A549 (cell line): ENCODE measurements at regions not wholly inside any gene's neighbourhood (a gene's known extent, or its start where the extent isn't known, plus 50 kb on each side); places are given as distances from the start of the nearest gene placed in this dataset.
"Not testable (repeated sequence)": the region's sequence is repeated elsewhere in the genome, so short reads cannot be mapped to it uniquely, and the experiment has no call there.

Experiments used
- ATAC-seq, 2 experiments: fragments of 200-7000 bp in 1 of 2; fragments of >200 bp in 1 of 2; cut with Nextera tagmentation in 1 of 2; cut with Tn5 transposase in 1 of 2; 3 replicates each; pipeline versions ENCODE4 v1.8.0 to v1.9.1; 2018 to 2020; ENCODE audit warnings: mild to moderate bottlenecking in 1 of 2, moderate library complexity in 1 of 2
- CTCF ChIA-PET: fragments of 300-600 bp; sonication (Branson Sonifier 250); formaldehyde crosslinking; extraction: SDS; loops from one replicate; lab custom pipeline; 2021; ENCODE audit warnings: antibody characterized with exemption, inconsistent platforms; lab: Yijun Ruan, JAX
- POLR2A ChIA-PET: fragments of 350-600 bp; formaldehyde crosslinking; extraction: SDS; loops from one replicate; lab custom pipeline; 2021; ENCODE audit warnings: antibody characterized with exemption, inconsistent platforms; lab: Yijun Ruan, JAX
- DNase-seq, 2 experiments: peaks; one replicate each; pipeline versions ENCODE4 v3.0.0 to v3.0.0-alpha.2; 2011 to 2016; ENCODE audit warnings: low read depth in 1 of 2, low spot score in 1 of 2
- FAIRE-seq: peaks from 2 replicates; lab custom pipeline; 2011; peaks lifted over from hg19 to GRCh38; lab: Jason Lieb, UNC
- H3K27ac ChIP-seq, 2 experiments: fragments of >200 bp; sonication (Bioruptor Twin); formaldehyde crosslinking; 3 replicates each; pipeline ENCODE4 v1.5.1; 2016 to 2017
- H3K4me1 ChIP-seq: fragments of >200 bp; sonication (Bioruptor Twin); formaldehyde crosslinking; 3 replicates; pipeline ENCODE4 v1.6.1; 2016
- H3K4me2 ChIP-seq: fragments of >200 bp; sonication (Bioruptor Twin); formaldehyde crosslinking; 3 replicates; pipeline ENCODE4 v1.6.1; 2016
- H3K4me3 ChIP-seq: fragments of >200 bp; sonication (Bioruptor Twin); formaldehyde crosslinking; 3 replicates; pipeline ENCODE4 v1.5.1; 2016
- H3K9me3 ChIP-seq: fragments of >200 bp; sonication (Bioruptor Twin); formaldehyde crosslinking; 3 replicates; pipeline ENCODE4 v1.6.1; 2016
- BCL3 ChIP-seq: fragments of >200 bp; sonication (Bioruptor Twin); formaldehyde crosslinking; IDR thresholded peaks from 3 replicates; pipeline ENCODE4 v1.6.1; 2016
- CBX2 ChIP-seq: fragments of 200-600 bp; sonication (generic); IDR thresholded peaks from 2 replicates; pipeline ENCODE4 v1.6.1; 2016; ENCODE audit warnings: low read depth, mild to moderate bottlenecking, borderline replicate concordance
- CEBPB ChIP-seq, 2 experiments: fragments of >200 bp in 1 of 2; sonication (Bioruptor Twin) in 1 of 2; formaldehyde crosslinking in 1 of 2; IDR thresholded peaks; 2 replicates each; pipeline ENCODE4 v1.6.1; 2012 to 2016
- CHD4 ChIP-seq: fragments of 200-600 bp; sonication (generic); IDR thresholded peaks from 2 replicates; pipeline ENCODE4 v1.6.1; 2016; ENCODE audit warnings: antibody characterized with exemption, mild to moderate bottlenecking, borderline replicate concordance
- EP300 ChIP-seq, 2 experiments: fragments of >200 bp; sonication (Bioruptor Twin); formaldehyde crosslinking; IDR thresholded peaks; 2 replicates in 1 of 2; 3 replicates in 1 of 2; pipeline ENCODE4 v1.6.1; 2016 to 2017
- ESRRA ChIP-seq: fragments of 150-350 bp; IDR thresholded peaks from 2 replicates; pipeline ENCODE4 v1.6.1; 2014; ENCODE audit warnings: mild to moderate bottlenecking, low read length, borderline replicate concordance
- FOXS1 ChIP-seq: fragments of 250-450 bp; sonication (Bioruptor Pico); IDR thresholded peaks from 2 replicates; pipeline ENCODE4 v1.5.0; 2020; ENCODE audit warnings: mild to moderate bottlenecking, moderate library complexity
- HES2 ChIP-seq: fragments of >200 bp; sonication (Bioruptor Twin); formaldehyde crosslinking; IDR thresholded peaks from 2 replicates; pipeline ENCODE4 v1.6.1; 2016
- HOXB13 ChIP-seq: fragments of 250-450 bp; sonication (Bioruptor Pico); IDR thresholded peaks from 2 replicates; pipeline ENCODE4 v1.5.0; 2020; ENCODE audit warnings: low read depth, mild to moderate bottlenecking, moderate library complexity
- JUN ChIP-seq, 2 experiments: fragments of >200 bp; sonication (Bioruptor Twin); formaldehyde crosslinking; IDR thresholded peaks; 2 replicates in 1 of 2; 3 replicates in 1 of 2; pipeline ENCODE4 v1.6.1; 2016 to 2017
- KDM1A ChIP-seq: fragments of 200-600 bp; sonication (generic); IDR thresholded peaks from 2 replicates; pipeline ENCODE4 v1.6.1; 2016; ENCODE audit warnings: low read depth, mild to moderate bottlenecking
- KDM5A ChIP-seq: fragments of 200-600 bp; sonication (generic); IDR thresholded peaks from 2 replicates; pipeline ENCODE4 v1.6.1; 2016; ENCODE audit warnings: antibody characterized with exemption, mild to moderate bottlenecking
- MAZ ChIP-seq: fragments of 150-350 bp; IDR thresholded peaks from 2 replicates; pipeline ENCODE4 v1.6.1; 2014; ENCODE audit warnings: antibody characterized with exemption, low read depth, low read length, borderline replicate concordance
- PHF8 ChIP-seq: fragments of 200-600 bp; sonication (generic); IDR thresholded peaks from 2 replicates; pipeline ENCODE4 v1.6.1; 2016; ENCODE audit warnings: low read depth, mild to moderate bottlenecking, antibody characterized with exemption, moderate library complexity, borderline replicate concordance
- POLR2AphosphoS2 ChIP-seq: conservative IDR thresholded peaks from 2 replicates; pipeline ENCODE4 v1.6.1; 2012; ENCODE audit warnings: low read length, improper control_type of control experiment, inconsistent platforms
- RAD21 ChIP-seq, 2 experiments: fragments of >200 bp in 1 of 2; sonication (Bioruptor Twin) in 1 of 2; formaldehyde crosslinking in 1 of 2; IDR thresholded peaks in 1 of 2; conservative IDR thresholded peaks in 1 of 2; 2 replicates in 1 of 2; 3 replicates in 1 of 2; pipeline ENCODE4 v1.6.1; 2012 to 2018; ENCODE audit warnings: inconsistent platforms in 1 of 2
- RFX5 ChIP-seq: fragments of 450-650 bp; IDR thresholded peaks from 2 replicates; pipeline ENCODE4 v1.7.1; 2014; ENCODE audit warnings: antibody characterized with exemption, mild to moderate bottlenecking, moderate library complexity
- SREBF2 ChIP-seq: fragments of 450-650 bp; IDR thresholded peaks from 2 replicates; pipeline ENCODE4 v1.6.1; 2014; ENCODE audit warnings: mild to moderate bottlenecking, moderate library complexity
- TFCP2L1 ChIP-seq: fragments of 250-450 bp; sonication (Bioruptor Pico); IDR thresholded peaks from 2 replicates; pipeline ENCODE4 v1.5.0; 2021; ENCODE audit warnings: mild to moderate bottlenecking
- TP53 ChIP-seq: fragments of 250-450 bp; sonication (Bioruptor Pico); IDR thresholded peaks from 2 replicates; pipeline ENCODE4 v1.5.0; 2021; ENCODE audit warnings: mild to moderate bottlenecking, moderate library complexity
- ZSCAN20 ChIP-seq: fragments of 250-450 bp; sonication (Bioruptor Pico); IDR thresholded peaks from 2 replicates; pipeline ENCODE4 v1.8.0; 2022; ENCODE audit warnings: mild to moderate bottlenecking, moderate library complexity
- WGBS: methylation state at CpG from one replicate; pipeline ENCODE4 v1.1.6; 2017; ENCODE audit errors: missing lambda C conversion rate; 5-methylcytosine and 5-hydroxymethylcytosine counted together

- no peak for FAIRE-seq
These were observed 1127.0 kb downstream of the DNAJB9 start for GRCh38 chr7:109696723-109697122.

GRCh38 chr7:109699661-109700060 lies 1130.0 kb downstream of the DNAJB9 start:
- ATAC-seq (no peak), DNase-seq (no peak), FAIRE-seq (no peak)
- Histone ChIP-seq H3K4me3 (no peak overlapping the region), H3K4me1 (no peaks in the 10 kb centered on the region), H3K27ac (no peak overlapping the region), H3K9me3 (no peaks in the 10 kb centered on the region), H3K4me2 (no peak overlapping the region)
- TF ChIP-seq SREBF2: no peak
- TF ChIP-seq RFX5: no peak
- TF ChIP-seq KDM1A: no peak
- TF ChIP-seq RAD21 (conservative IDR thresholded peaks at IDR 0.05 in 1 of 2, IDR thresholded peaks at IDR 0.05 in 1 of 2): no peak
- no peak for TF ChIP-seq MAZ
- no peak for TF ChIP-seq CHD4
- TF ChIP-seq CBX2: no peak
- TF ChIP-seq CEBPB (IDR thresholded peaks at IDR 0.05): no peak
- TF ChIP-seq TFCP2L1: no peak
- no peak for TF ChIP-seq TP53 (CRISPR knock-in tag)
- ChIA-PET POLR2A (no interaction called here), CTCF (no interaction called here)
- WGBS: 8% methylated on average over 3 of the region's 3 CpGs

More at GRCh38 chr7:109696723-109697122, 1127.0 kb downstream of the DNAJB9 start:
- DNase-seq (no peak), ATAC-seq (no peak)
- ChIA-PET POLR2A (no interaction called here), CTCF (no interaction called here)
- H3K27ac ChIP-seq: no peak overlapping the region
- no peak for TF ChIP-seq HOXB13 (CRISPR knock-in tag)
- no peak for TF ChIP-seq CEBPB (IDR thresholded peaks at IDR 0.05)
- no peaks in the 10 kb centered on the region for H3K9me3 ChIP-seq
- 15% methylated on average over 1 of the region's 1 CpG for WGBS
- no peak overlapping the region for H3K4me3 ChIP-seq
- H3K4me1 ChIP-seq: no peaks in the 10 kb centered on the region
- no peak overlapping the region for H3K4me2 ChIP-seq

GRCh38 chr7:109713366-109713765 lies 1143.7 kb downstream of the DNAJB9 start:
- Histone ChIP-seq H3K4me2 (no peak overlapping the region), H3K4me3 (no peak overlapping the region), H3K27ac (no peak overlapping the region), H3K9me3 (no peaks in the 10 kb centered on the region), H3K4me1 (no peaks in the 10 kb centered on the region)
- no peak for TF ChIP-seq HES2
- no peak for TF ChIP-seq ESRRA
- no peak for TF ChIP-seq BCL3
- no peak for TF ChIP-seq KDM5A
- no peak for TF ChIP-seq ZSCAN20 (CRISPR knock-in tag)
- TF ChIP-seq POLR2AphosphoS2: no peak
- no peak for TF ChIP-seq TFCP2L1
- no peak for TF ChIP-seq PHF8
- no peak for TF ChIP-seq MAZ
- no peak for TF ChIP-seq JUN (IDR thresholded peaks at IDR 0.05)
- no peak for TF ChIP-seq EP300 (IDR thresholded peaks at IDR 0.05)
- TF ChIP-seq HOXB13 (CRISPR knock-in tag): no peak
- no peak for TF ChIP-seq FOXS1
- FAIRE-seq (no peak), ATAC-seq (no peak), DNase-seq (no peak)
- ChIA-PET POLR2A (no interaction called here), CTCF (no interaction called here)
- WGBS: 39% methylated on average over 1 of the region's 1 CpG

GRCh38 chr7:109719359-109719758 lies 1149.7 kb downstream of the DNAJB9 start:
- ATAC-seq, H3K4me3 ChIP-seq, FAIRE-seq, POLR2A ChIA-PET, H3K27ac ChIP-seq, H3K4me1 ChIP-seq, H3K9me3 ChIP-seq, CTCF ChIA-PET, DNase-seq: not testable (repeated sequence)
- WGBS: 3% methylated on average over 6 of the region's 8 CpGs
- H3K4me2 ChIP-seq: peak overlapping the region; percentile 46
